HL-60 (cell line): ENCODE measurements at regions not wholly inside any gene's neighbourhood (a gene's known extent, or its start where the extent isn't known, plus 50 kb on each side); places are given as distances from the start of the nearest gene placed in this dataset.

Experiments
- DNase-seq, 2 experiments: peaks; one replicate each; pipeline ENCODE4 v3.0.0-alpha.2; 2010 to 2020; ENCODE audit warnings: low read depth in 1 of 2, low spot score in 1 of 2
- H3K27ac ChIP-seq: fragments of 250-450 bp; sonication (Bioruptor Pico); replicated peaks from 2 replicates; pipeline ENCODE4 v1.5.1; 2020; ENCODE audit warnings: mild to moderate bottlenecking, moderate library complexity
- H3K27me3 ChIP-seq: fragments of 250-450 bp; sonication (Bioruptor Pico); 2 replicates; pipeline ENCODE4 v1.5.1; 2021; ENCODE audit warnings: mild to moderate bottlenecking, moderate library complexity; ENCODE audit not compliant: insufficient read depth, poor library complexity, severe bottlenecking
- H3K4me3 ChIP-seq: replicated peaks from 2 replicates; pipeline ENCODE4 v1.5.1; 2011; ENCODE audit warnings: mild to moderate bottlenecking, control low read depth, low read length; ENCODE audit not compliant: insufficient read depth
- CTCF ChIP-seq: IDR thresholded peaks from one replicate; pipeline ENCODE4 v1.5.1; 2011; ENCODE audit warnings: low read length, control low read depth, inconsistent platforms; ENCODE audit not compliant: insufficient read depth
- GABPA ChIP-seq: IDR thresholded peaks from 2 replicates; pipeline ENCODE4 v1.6.1; 2012; ENCODE audit warnings: low read depth
- POLR2AphosphoS5 ChIP-seq: IDR thresholded peaks from 2 replicates; pipeline ENCODE4 v1.6.1; 2012; ENCODE audit warnings: low read depth
- SPI1 ChIP-seq: IDR thresholded peaks from 2 replicates; pipeline ENCODE4 v1.6.1; 2012; ENCODE audit warnings: low read depth, mild to moderate bottlenecking, borderline replicate concordance
- TF ChIP-seq, protein P1 (sequence below): IDR thresholded peaks from 2 replicates; pipeline ENCODE4 v1.6.1; 2012; ENCODE audit warnings: low read depth; ENCODE audit not compliant: insufficient replicate concordance

- H3K27ac ChIP-seq: no peak overlapping the region
- H3K27me3 ChIP-seq: no peaks in the 10 kb centered on the region
- DNase-seq: no peak
- no peak for TF ChIP-seq POLR2AphosphoS5
- no peak overlapping the region for H3K4me3 ChIP-seq
These were observed 1465.7 kb upstream of the DIAPH2 start for GRCh38 chrX:95218976-95219375.

GRCh38 chrX:95248386-95248785, 1436.3 kb upstream of the DIAPH2 start:
- Histone ChIP-seq H3K4me3 (no peak overlapping the region), H3K27ac (no peak overlapping the region), H3K27me3 (no peaks in the 10 kb centered on the region)
- TF ChIP-seq GABPA: no peak
- no peak for TF ChIP-seq SPI1
- no peak for TF ChIP-seq POLR2AphosphoS5
- no peak for TF ChIP-seq CTCF
- TF ChIP-seq, protein P1, sequence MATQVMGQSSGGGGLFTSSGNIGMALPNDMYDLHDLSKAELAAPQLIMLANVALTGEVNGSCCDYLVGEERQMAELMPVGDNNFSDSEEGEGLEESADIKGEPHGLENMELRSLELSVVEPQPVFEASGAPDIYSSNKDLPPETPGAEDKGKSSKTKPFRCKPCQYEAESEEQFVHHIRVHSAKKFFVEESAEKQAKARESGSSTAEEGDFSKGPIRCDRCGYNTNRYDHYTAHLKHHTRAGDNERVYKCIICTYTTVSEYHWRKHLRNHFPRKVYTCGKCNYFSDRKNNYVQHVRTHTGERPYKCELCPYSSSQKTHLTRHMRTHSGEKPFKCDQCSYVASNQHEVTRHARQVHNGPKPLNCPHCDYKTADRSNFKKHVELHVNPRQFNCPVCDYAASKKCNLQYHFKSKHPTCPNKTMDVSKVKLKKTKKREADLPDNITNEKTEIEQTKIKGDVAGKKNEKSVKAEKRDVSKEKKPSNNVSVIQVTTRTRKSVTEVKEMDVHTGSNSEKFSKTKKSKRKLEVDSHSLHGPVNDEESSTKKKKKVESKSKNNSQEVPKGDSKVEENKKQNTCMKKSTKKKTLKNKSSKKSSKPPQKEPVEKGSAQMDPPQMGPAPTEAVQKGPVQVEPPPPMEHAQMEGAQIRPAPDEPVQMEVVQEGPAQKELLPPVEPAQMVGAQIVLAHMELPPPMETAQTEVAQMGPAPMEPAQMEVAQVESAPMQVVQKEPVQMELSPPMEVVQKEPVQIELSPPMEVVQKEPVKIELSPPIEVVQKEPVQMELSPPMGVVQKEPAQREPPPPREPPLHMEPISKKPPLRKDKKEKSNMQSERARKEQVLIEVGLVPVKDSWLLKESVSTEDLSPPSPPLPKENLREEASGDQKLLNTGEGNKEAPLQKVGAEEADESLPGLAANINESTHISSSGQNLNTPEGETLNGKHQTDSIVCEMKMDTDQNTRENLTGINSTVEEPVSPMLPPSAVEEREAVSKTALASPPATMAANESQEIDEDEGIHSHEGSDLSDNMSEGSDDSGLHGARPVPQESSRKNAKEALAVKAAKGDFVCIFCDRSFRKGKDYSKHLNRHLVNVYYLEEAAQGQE: no peak
- DNase-seq: no peak

- Histone ChIP-seq H3K27me3 (no peaks in the 10 kb centered on the region), H3K4me3 (no peak overlapping the region), H3K27ac (no peak overlapping the region)
- TF ChIP-seq, protein P1: no peak
- TF ChIP-seq CTCF: no peak
- no peak for TF ChIP-seq GABPA
- no peak for TF ChIP-seq SPI1
- no peak for TF ChIP-seq POLR2AphosphoS5
- no peak for DNase-seq
These were observed 1394.2 kb upstream of the DIAPH2 start for GRCh38 chrX:95290455-95290854.

- H3K27me3 ChIP-seq: no peaks in the 10 kb centered on the region
- no peak for TF ChIP-seq POLR2AphosphoS5
- no peak for TF ChIP-seq GABPA
- TF ChIP-seq, protein P1: no peak
- no peak for TF ChIP-seq CTCF
- TF ChIP-seq SPI1: no peak
These were observed 1393.1 kb upstream of the DIAPH2 start for GRCh38 chrX:95291561-95291960.

More at GRCh38 chrX:95291561-95291960, 1393.1 kb upstream of the DIAPH2 start:
- DNase-seq: no peak
- Histone ChIP-seq H3K4me3 (no peak overlapping the region), H3K27ac (no peak overlapping the region)
